ENCODE measurements at regions not wholly inside any gene's neighbourhood (a gene's known extent, or its start where the extent isn't known, plus 50 kb on each side); places are given as distances from the start of the nearest gene placed in this dataset.

- Histone ChIP-seq H3K79me2 (ENCODE audit: insufficient read depth, low read length) (no peaks in the 10 kb centered on the region), H3K4me2 (ENCODE audit: insufficient read depth, low read length) (no peak overlapping the region), H2AFZ (ENCODE audit: low read length) (no peak overlapping the region)
Measured at GRCh38 chr7:153454306-153454705, 597.9 kb upstream of the DPP6 start.

GRCh38 chr7:153457746-153458145, 594.5 kb upstream of the DPP6 start:
- H3K79me2 ChIP-seq (ENCODE audit: insufficient read depth, low read length), result no peaks in the 10 kb centered on the region
- no peak for TF ChIP-seq CTCF (IDR thresholded peaks at IDR 0.05; ENCODE audit: extremely low read depth, low read depth, low read length)
- H3K36me3 ChIP-seq (ENCODE audit: insufficient read depth, low read length), result no peaks in the 10 kb centered on the region
- DNase-seq (ENCODE audit: insufficient read length, low spot score, missing footprints), result no peak
- no peak overlapping the region for H3K27ac ChIP-seq (ENCODE audit: low read depth, low read length)
- no peaks in the 10 kb centered on the region for H3K27me3 ChIP-seq (ENCODE audit: insufficient read depth, low read length)
- no peak overlapping the region for H2AFZ ChIP-seq (ENCODE audit: low read length)
- no peaks in the 10 kb centered on the region for H3K9me3 ChIP-seq (ENCODE audit: low read depth, low read length)
- no peak overlapping the region for H3K4me3 ChIP-seq (ENCODE audit: insufficient read depth, low read length)
- H3K4me1 ChIP-seq (ENCODE audit: insufficient read depth, low read length), result no peaks in the 10 kb centered on the region
- H4K20me1 ChIP-seq (ENCODE audit: insufficient read depth, low read length), result no peaks in the 10 kb centered on the region
- no peak overlapping the region for H3K4me2 ChIP-seq (ENCODE audit: insufficient read depth, low read length)

More at GRCh38 chr7:153454306-153454705, 597.9 kb upstream of the DPP6 start:
- TF ChIP-seq CTCF (IDR thresholded peaks at IDR 0.05; ENCODE audit: extremely low read depth, low read depth, low read length), result no peak
- Histone ChIP-seq H3K27ac (ENCODE audit: low read depth, low read length) (no peak overlapping the region), H4K20me1 (ENCODE audit: insufficient read depth, low read length) (no peaks in the 10 kb centered on the region), H3K9me3 (ENCODE audit: low read depth, low read length) (no peaks in the 10 kb centered on the region), H3K27me3 (ENCODE audit: insufficient read depth, low read length) (no peaks in the 10 kb centered on the region), H3K4me1 (ENCODE audit: insufficient read depth, low read length) (no peaks in the 10 kb centered on the region), H3K36me3 (ENCODE audit: insufficient read depth, low read length) (no peaks in the 10 kb centered on the region), H3K4me3 (ENCODE audit: insufficient read depth, low read length) (no peak overlapping the region)
- DNase-seq (ENCODE audit: insufficient read length, low spot score, missing footprints), result no peak

- H2AFZ ChIP-seq (ENCODE audit: low read length), result no peak overlapping the region
- no peaks in the 10 kb centered on the region for H4K20me1 ChIP-seq (ENCODE audit: insufficient read depth, low read length)
- no peaks in the 10 kb centered on the region for H3K4me1 ChIP-seq (ENCODE audit: insufficient read depth, low read length)
- no peaks in the 10 kb centered on the region for H3K9me3 ChIP-seq (ENCODE audit: low read depth, low read length)
- TF ChIP-seq CTCF (IDR thresholded peaks at IDR 0.05; ENCODE audit: extremely low read depth, low read depth, low read length), result no peak
- H3K4me3 ChIP-seq (ENCODE audit: insufficient read depth, low read length), result no peak overlapping the region
- H3K27me3 ChIP-seq (ENCODE audit: insufficient read depth, low read length), result no peaks in the 10 kb centered on the region
- no peak for DNase-seq (ENCODE audit: insufficient read length, low spot score, missing footprints)
- H3K36me3 ChIP-seq (ENCODE audit: insufficient read depth, low read length), result no peaks in the 10 kb centered on the region
- H3K79me2 ChIP-seq (ENCODE audit: insufficient read depth, low read length), result no peaks in the 10 kb centered on the region
- H3K27ac ChIP-seq (ENCODE audit: low read depth, low read length), result no peak overlapping the region
- no peak overlapping the region for H3K4me2 ChIP-seq (ENCODE audit: insufficient read depth, low read length)
Measured at GRCh38 chr7:153470004-153470671, 582.1 kb upstream of the DPP6 start.

GRCh38 chr7:153472516-153472915, 579.7 kb upstream of the DPP6 start:
- Histone ChIP-seq H3K9me3 (ENCODE audit: low read depth, low read length) (no peaks in the 10 kb centered on the region), H3K27me3 (ENCODE audit: insufficient read depth, low read length) (no peaks in the 10 kb centered on the region), H3K4me1 (ENCODE audit: insufficient read depth, low read length) (no peaks in the 10 kb centered on the region), H3K79me2 (ENCODE audit: insufficient read depth, low read length) (no peaks in the 10 kb centered on the region), H4K20me1 (ENCODE audit: insufficient read depth, low read length) (no peaks in the 10 kb centered on the region), H3K27ac (ENCODE audit: low read depth, low read length) (no peak overlapping the region), H3K4me3 (ENCODE audit: insufficient read depth, low read length) (no peak overlapping the region), H3K36me3 (ENCODE audit: insufficient read depth, low read length) (no peaks in the 10 kb centered on the region), H3K4me2 (ENCODE audit: insufficient read depth, low read length) (no peak overlapping the region), H2AFZ (ENCODE audit: low read length) (no peak overlapping the region)
- DNase-seq (ENCODE audit: insufficient read length, low spot score, missing footprints), result no peak
- TF ChIP-seq CTCF (IDR thresholded peaks at IDR 0.05; ENCODE audit: extremely low read depth, low read depth, low read length), result no peak

Measured in osteoblast (primary cell).